Fibroblast of skin of left quadriceps (primary cell): ENCODE measurements at regions not wholly inside any gene's neighbourhood (a gene's known extent, or its start where the extent isn't known, plus 50 kb on each side); places are given as distances from the start of the nearest gene placed in this dataset.
A peak's percentile ranks its signal among the peaks of the same experiment; 100 is the strongest.

Experiments
- DNase-seq, 2 experiments: peaks; one replicate each; pipeline ENCODE4 v3.0.0-alpha.2; 2013; ENCODE audit warnings: low read depth in 2 of 2

- peak; percentile 93 for DNase-seq
Measured at GRCh38 chr9:86534572-86535258, 180.5 kb upstream of the TUT7 start.

GRCh38 chr9:86531971-86532640 is 177.9 kb upstream of the TUT7 start:
- DNase-seq = peak; percentile 72 to 73

- peak; percentile 93 to 94 for DNase-seq
Measured at GRCh38 chr9:86531273-86531970, 177.2 kb upstream of the TUT7 start.

- no peak for DNase-seq
Measured at GRCh38 chr9:86529496-86530275, 175.5 kb upstream of the TUT7 start.

GRCh38 chr9:86526021-86526420 is 171.8 kb upstream of the TUT7 start:
- no peak for DNase-seq

- no peak for DNase-seq
Measured at GRCh38 chr9:86525182-86525581, 171.0 kb upstream of the TUT7 start.

GRCh38 chr9:86521977-86522376 is 167.8 kb upstream of the TUT7 start:
- DNase-seq = no peak

GRCh38 chr9:86521322-86521721 is 167.1 kb upstream of the TUT7 start:
- DNase-seq = no peak

GRCh38 chr9:86519066-86519615 is 164.9 kb upstream of the TUT7 start:
- no peak for DNase-seq

GRCh38 chr9:86517475-86517874 is 163.3 kb upstream of the TUT7 start:
- no peak for DNase-seq

- no peak for DNase-seq
Measured at GRCh38 chr9:86516564-86516963, 162.4 kb upstream of the TUT7 start.

- no peak for DNase-seq
Measured at GRCh38 chr9:86515221-86515620, 161.0 kb upstream of the TUT7 start.

- no peak for DNase-seq
Measured at GRCh38 chr9:86513429-86513828, 159.2 kb upstream of the TUT7 start.

GRCh38 chr9:86512929-86513328 is 158.7 kb upstream of the TUT7 start:
- DNase-seq = no peak

GRCh38 chr9:86511614-86512360 is 157.6 kb upstream of the TUT7 start:
- no peak for DNase-seq

GRCh38 chr9:86508208-86508903 is 154.1 kb upstream of the TUT7 start:
- no peak for DNase-seq

- no peak for DNase-seq
Measured at GRCh38 chr9:86507212-86507630, 153.0 kb upstream of the TUT7 start.

GRCh38 chr9:86503942-86504341 is 149.7 kb upstream of the TUT7 start:
- DNase-seq = no peak

GRCh38 chr9:86503314-86503713 is 149.1 kb upstream of the TUT7 start:
- DNase-seq = no peak

- DNase-seq = peak; percentile 94 to 95
Measured at GRCh38 chr9:86500667-86501435, 146.6 kb upstream of the TUT7 start.
